SIG-M5 treated with dmso at 0.1 percent for 504 hours (cell line): ENCODE measurements at regions not wholly inside any gene's neighbourhood (a gene's known extent, or its start where the extent isn't known, plus 50 kb on each side); places are given as distances from the start of the nearest gene placed in this dataset.

Source experiments
- DNase-seq: peaks from one replicate; lab custom pipeline; 2025; ENCODE audit not compliant: unreplicated experiment; lab: John Stamatoyannopoulos, UW

DNA sequence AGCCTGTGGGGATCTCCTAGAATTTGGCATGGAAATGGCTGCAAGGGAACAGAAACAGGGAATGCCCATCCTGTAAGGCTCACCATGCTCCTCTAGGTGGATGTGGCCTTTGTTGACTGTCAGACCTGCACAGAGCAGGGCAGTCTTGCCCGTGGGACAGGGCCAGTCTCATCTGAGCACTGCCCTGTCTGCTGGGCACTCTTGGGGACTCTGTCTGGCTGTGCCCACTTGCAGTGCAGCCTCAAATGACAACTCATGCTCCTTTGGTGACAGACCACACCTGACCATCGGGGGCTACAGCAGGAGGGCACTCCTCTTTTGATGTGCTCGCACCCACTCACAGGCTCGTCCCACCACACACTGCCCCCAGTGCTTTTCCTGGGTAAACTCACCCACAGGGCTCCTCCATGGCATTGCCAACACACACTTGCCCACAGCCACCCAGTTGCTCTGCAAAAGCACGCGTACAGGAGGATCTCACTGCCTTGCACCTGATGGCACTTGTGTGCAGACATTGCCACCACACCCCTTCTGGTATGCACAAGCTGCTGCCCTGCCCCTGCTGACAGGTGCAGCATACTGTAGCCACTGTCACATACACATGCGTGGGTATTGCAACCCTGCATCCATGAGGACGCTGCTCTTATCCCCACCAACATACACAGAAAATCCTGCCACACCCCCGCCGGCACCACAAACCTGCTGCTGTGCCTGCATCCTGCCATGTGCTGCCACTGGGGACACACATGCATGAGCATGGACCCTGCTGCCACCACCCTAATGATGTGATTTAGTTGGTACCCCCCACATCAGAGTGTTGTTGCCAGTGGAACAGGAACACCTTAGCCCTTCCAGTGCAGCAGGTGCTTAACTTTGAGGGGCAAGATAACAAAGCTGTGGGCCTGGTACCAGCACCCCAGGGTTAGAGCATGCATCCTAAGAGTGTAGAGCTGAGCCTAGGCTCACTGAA lies 100.1 kb upstream of the ARHGEF9 start:
- no peak for DNase-seq

- DNase-seq: no peak
Measured at GRCh38 chrX:63869506-63869905, 84.5 kb upstream of the ARHGEF9 start.

- no peak for DNase-seq
Measured at GRCh38 chrX:63855896-63856295, 70.9 kb upstream of the ARHGEF9 start.

DNA sequence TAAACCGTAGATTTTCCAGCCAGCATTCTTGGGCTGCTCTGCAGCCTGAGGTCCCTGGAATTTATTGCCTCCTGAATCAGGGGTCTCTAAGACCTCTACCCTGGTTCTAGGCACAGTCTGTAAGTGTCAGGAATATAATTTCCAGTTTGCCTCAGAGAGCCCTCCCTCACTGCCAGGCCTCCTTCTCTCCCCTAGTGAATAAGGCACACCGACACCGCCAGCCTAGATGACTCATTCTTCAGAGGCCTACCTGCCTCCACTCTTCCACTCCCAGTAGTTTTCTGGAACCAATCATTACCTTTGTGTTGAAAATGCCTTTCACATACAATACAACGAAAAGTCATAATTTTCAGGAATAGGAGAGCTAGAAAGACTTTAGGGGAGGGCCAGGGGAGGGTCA lies 50.3 kb upstream of the ARHGEF9 start:
- no peak for DNase-seq
